NB4 (cell line): ENCODE measurements at regions not wholly inside any gene's neighbourhood (a gene's known extent, or its start where the extent isn't known, plus 50 kb on each side); places are given as distances from the start of the nearest gene placed in this dataset.
A peak's percentile ranks its signal among the peaks of the same experiment; 100 is the strongest.

Experiments
- DNase-seq: peaks from one replicate; pipeline ENCODE4 v3.0.0; 2010; ENCODE audit warnings: low read depth
- H3K4me3 ChIP-seq: one replicate; pipeline ENCODE4 v1.5.1; 2011; ENCODE audit warnings: mild to moderate bottlenecking, low read depth, low read length, moderate library complexity
- MYC ChIP-seq: IDR thresholded peaks from 2 replicates; pipeline ENCODE4 v1.6.1; 2011; ENCODE audit warnings: low read depth, low read length
- POLR2A ChIP-seq: IDR thresholded peaks from 2 replicates; pipeline ENCODE4 v1.6.1; 2011; ENCODE audit warnings: mild to moderate bottlenecking; ENCODE audit not compliant: insufficient read length; ENCODE audit errors: extremely low read depth
- TF ChIP-seq, protein P1 (sequence below): IDR thresholded peaks from one replicate; pipeline ENCODE4 v1.5.1; 2012; ENCODE audit warnings: low read depth, low read length
- TF ChIP-seq, protein P2 (sequence below): IDR thresholded peaks from 2 replicates; pipeline ENCODE4 v1.6.1; 2011; ENCODE audit warnings: low read depth, low read length

DNA sequence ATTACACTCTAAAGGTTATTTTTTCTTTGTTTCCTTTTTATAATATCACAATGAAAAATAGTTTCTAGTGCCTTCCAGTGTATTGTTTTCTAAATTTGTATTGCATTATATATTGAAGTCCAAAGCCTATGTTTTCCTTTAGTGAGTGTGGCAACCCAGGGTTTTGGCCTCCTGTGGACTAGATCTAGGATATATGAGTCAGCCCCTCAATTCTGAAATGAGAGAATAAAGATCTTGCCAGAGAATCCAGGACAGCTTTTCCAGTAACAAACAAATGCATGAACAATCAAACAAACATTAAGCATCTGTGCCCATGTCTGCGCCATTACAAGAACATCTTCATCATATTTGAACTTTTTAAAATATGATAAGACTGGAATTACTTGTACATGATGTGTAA is 70.7 kb upstream of the SSTR1 start:
- DNase-seq: no peak
- TF ChIP-seq, protein P1, sequence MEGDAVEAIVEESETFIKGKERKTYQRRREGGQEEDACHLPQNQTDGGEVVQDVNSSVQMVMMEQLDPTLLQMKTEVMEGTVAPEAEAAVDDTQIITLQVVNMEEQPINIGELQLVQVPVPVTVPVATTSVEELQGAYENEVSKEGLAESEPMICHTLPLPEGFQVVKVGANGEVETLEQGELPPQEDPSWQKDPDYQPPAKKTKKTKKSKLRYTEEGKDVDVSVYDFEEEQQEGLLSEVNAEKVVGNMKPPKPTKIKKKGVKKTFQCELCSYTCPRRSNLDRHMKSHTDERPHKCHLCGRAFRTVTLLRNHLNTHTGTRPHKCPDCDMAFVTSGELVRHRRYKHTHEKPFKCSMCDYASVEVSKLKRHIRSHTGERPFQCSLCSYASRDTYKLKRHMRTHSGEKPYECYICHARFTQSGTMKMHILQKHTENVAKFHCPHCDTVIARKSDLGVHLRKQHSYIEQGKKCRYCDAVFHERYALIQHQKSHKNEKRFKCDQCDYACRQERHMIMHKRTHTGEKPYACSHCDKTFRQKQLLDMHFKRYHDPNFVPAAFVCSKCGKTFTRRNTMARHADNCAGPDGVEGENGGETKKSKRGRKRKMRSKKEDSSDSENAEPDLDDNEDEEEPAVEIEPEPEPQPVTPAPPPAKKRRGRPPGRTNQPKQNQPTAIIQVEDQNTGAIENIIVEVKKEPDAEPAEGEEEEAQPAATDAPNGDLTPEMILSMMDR: no peak
- no peak for TF ChIP-seq MYC
- no peak for TF ChIP-seq POLR2A
- TF ChIP-seq, protein P2, sequence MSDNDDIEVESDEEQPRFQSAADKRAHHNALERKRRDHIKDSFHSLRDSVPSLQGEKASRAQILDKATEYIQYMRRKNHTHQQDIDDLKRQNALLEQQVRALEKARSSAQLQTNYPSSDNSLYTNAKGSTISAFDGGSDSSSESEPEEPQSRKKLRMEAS: no peak

DNA sequence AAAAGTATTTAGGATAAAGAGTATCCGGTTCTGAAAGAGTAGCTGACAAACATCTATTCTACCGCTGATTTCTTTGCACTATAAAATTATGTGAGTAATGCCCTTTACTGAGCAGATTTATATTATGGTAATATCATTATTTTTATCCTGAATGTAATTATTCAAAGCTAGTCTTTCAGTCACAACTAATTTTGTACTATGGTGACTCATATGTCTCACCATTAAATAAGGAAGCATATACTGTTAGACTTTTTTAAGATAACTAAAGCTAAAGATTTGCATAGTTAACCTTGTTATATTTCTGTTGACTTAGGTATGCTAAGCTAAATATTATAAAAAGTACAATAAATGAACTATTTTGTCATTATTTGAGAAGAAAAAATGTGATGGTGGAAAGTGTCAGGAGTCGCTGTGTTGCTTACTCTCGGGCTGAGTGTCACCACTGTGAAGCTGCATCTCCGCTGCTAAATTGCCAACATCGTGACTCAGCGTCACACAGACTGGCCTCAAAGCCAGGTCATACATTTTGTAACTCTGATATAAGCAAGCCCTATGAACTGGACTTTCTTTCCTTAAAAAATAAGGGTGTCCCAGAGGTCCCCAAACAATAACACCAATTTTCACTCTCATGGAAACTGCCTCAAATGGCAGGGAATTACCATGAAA is 69.1 kb upstream of the SSTR1 start:
- peak; percentile 2 for DNase-seq
- TF ChIP-seq POLR2A: no peak
- TF ChIP-seq, protein P2: no peak
- no peak for TF ChIP-seq MYC
- TF ChIP-seq, protein P1: no peak
- no peak overlapping the region for H3K4me3 ChIP-seq

More for the DNA sequence above, 70.7 kb upstream of the SSTR1 start:
- no peak overlapping the region for H3K4me3 ChIP-seq

DNA sequence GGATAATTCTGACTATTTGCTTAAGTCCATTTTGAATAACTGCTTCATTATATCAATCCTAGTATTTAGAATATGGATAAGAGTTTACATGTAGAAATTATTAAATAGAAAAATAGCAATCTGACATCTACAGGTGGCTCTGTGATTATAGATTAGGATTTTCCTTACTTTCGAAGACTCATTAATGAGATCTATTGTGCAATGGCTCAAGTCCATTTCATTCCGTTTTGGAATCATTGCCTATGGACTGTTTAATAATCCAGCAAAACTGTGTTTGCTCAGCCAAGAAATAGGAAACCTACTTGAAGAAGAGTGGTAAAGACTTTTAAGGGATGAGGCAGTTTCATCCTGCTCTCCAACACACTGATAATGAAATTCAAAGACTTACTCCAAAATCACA is 67.8 kb upstream of the SSTR1 start:
- TF ChIP-seq, protein P2: no peak
- TF ChIP-seq POLR2A: no peak
- TF ChIP-seq, protein P1: no peak
- no peak for TF ChIP-seq MYC
- H3K4me3 ChIP-seq: no peak overlapping the region
- DNase-seq: no peak

DNA sequence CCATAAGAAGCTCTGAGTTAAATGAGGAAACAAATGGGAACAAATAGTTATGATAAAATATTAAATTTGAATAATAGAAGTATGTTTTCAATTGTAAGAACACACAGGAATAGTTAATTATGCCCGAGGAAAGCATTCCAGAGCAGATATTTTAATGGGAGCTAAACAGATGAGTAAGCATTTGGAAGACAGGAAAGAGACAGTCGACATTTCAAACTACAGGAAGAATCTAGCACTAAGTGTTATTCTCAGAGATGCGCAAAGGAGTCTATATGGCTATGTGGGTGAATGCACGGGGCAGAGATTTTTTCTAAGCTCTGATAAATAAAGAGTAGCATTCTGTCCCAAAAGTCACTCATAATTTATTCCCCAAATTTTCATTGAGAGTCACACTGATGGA is 64.5 kb upstream of the SSTR1 start:
- DNase-seq: no peak
- H3K4me3 ChIP-seq: no peak overlapping the region

DNA sequence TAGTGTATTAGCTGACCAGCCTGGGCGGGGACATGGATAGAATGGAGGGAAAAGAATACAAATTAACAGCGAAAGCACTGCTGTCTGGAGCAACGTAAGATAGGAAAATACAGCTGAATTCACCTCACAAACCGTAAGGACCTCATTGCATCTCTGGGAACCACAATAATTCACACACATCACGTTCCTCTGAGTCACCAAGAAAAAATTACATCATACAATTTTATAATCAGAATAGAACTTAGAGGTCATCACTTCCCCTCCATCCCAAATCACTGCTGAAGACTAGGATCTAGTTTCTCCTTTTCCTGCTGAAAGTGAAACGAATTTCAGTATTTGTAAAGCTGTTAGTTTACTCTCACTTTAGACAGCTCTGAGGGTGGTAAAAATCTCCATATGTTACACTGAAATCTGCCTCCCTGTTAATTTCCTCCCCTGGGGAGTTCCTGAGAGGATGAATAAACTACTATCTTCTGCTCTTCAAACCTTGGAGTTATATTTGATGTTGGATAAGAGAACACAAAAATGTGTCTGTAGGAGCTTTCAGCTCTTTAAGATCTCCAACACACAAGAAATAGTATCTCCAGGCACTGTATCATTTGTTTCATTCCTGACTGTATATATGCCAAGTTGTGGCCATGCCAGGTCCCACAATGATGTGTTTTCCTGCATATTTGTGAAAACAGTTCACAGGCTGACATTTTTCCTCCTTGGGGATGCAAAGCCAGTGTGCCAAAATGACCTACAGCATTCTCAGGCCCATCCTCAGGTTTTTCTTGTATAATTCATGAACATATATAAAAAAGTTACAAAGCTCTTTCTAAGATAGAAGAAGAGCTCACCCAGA is 63.8 kb upstream of the SSTR1 start:
- H3K4me3 ChIP-seq: no peak overlapping the region
- TF ChIP-seq POLR2A: no peak
- TF ChIP-seq, protein P2: no peak
- no peak for TF ChIP-seq MYC
- TF ChIP-seq, protein P1: no peak
- DNase-seq: no peak

More for the DNA sequence above, 64.5 kb upstream of the SSTR1 start:
- TF ChIP-seq, protein P2: no peak
- no peak for TF ChIP-seq MYC
- no peak for TF ChIP-seq POLR2A
- TF ChIP-seq, protein P1: no peak
